A673 (cell line): ENCODE measurements at regions not wholly inside any gene's neighbourhood (a gene's known extent, or its start where the extent isn't known, plus 50 kb on each side); places are given as distances from the start of the nearest gene placed in this dataset.

Experiments used
- BruUV-seq: library from RNA; stranded (reverse); fragments of 400-500 nt; replicated peaks from 2 replicates; lab custom pipeline; 2021; lab: Mats Ljungman, UMichigan
- CTCF ChIA-PET: fragments of 300-600 bp; sonication (Branson Sonifier 250); formaldehyde crosslinking; loops from one replicate; lab custom pipeline; 2022; ENCODE audit warnings: antibody characterized with exemption; lab: Charles Lee
- POLR2A ChIA-PET: fragments of 300-600 bp; sonication (Branson Sonifier 250); formaldehyde crosslinking; loops from one replicate; lab custom pipeline; 2022; ENCODE audit warnings: antibody characterized with exemption; ENCODE audit not compliant: low non-redundant PET; lab: Charles Lee
- DNase-seq: peaks from one replicate; pipeline ENCODE4 v3.0.0-alpha.2; 2015; ENCODE audit warnings: low spot score
- H3K27ac ChIP-seq: fragments of 200-600 bp; sonication (generic); 2 replicates; pipeline ENCODE4 v1.5.1; 2016; ENCODE audit warnings: mixed run types, low read depth, mild to moderate bottlenecking, mixed read lengths, antibody characterized with exemption, low read length; ENCODE audit not compliant: poor library complexity, severe bottlenecking
- H3K27me3 ChIP-seq: fragments of 200-600 bp; sonication (generic); replicated peaks from 2 replicates; pipeline ENCODE4 v1.6.1; 2017; ENCODE audit warnings: mixed run types, low read depth, mild to moderate bottlenecking, mixed read lengths, antibody characterized with exemption, low read length; ENCODE audit not compliant: insufficient read depth, poor library complexity
- H3K36me3 ChIP-seq: fragments of 200-600 bp; sonication (generic); 2 replicates; pipeline ENCODE4 v1.6.1; 2016; ENCODE audit warnings: mixed run types, mild to moderate bottlenecking, mixed read lengths, antibody characterized with exemption, low read length; ENCODE audit not compliant: insufficient read depth, poor library complexity, severe bottlenecking
- H3K4me1 ChIP-seq: fragments of 200-600 bp; sonication (generic); 2 replicates; pipeline ENCODE4 v1.6.1; 2017; ENCODE audit warnings: mixed run types, mild to moderate bottlenecking, mixed read lengths, antibody characterized with exemption, low read length; ENCODE audit not compliant: insufficient read depth, poor library complexity, severe bottlenecking
- H3K4me3 ChIP-seq: fragments of 200-600 bp; sonication (generic); 2 replicates; pipeline ENCODE4 v1.5.1; 2016; ENCODE audit warnings: low read depth, mixed run types, mild to moderate bottlenecking, mixed read lengths, low read length; ENCODE audit not compliant: poor library complexity, severe bottlenecking
- H3K9me3 ChIP-seq: fragments of 200-600 bp; sonication (generic); 2 replicates; pipeline ENCODE4 v1.6.1; 2016; ENCODE audit warnings: mixed run types, low read depth, mild to moderate bottlenecking, mixed read lengths, antibody characterized with exemption, low read length; ENCODE audit not compliant: poor library complexity, severe bottlenecking
- CTCF ChIP-seq: fragments of 300-800, 200-600 bp; sonication (generic); conservative IDR thresholded peaks from 2 replicates; pipeline ENCODE4 v1.5.1; 2017; ENCODE audit warnings: low read depth, mild to moderate bottlenecking, antibody characterized with exemption, low read length, moderate library complexity, mixed read lengths
- EZH2 ChIP-seq: fragments of 200-600 bp; sonication (generic); IDR thresholded peaks from 2 replicates; pipeline ENCODE4 v1.6.1; 2017; ENCODE audit warnings: borderline replicate concordance, low read depth, mild to moderate bottlenecking, mixed read lengths, antibody characterized with exemption, low read length; ENCODE audit not compliant: poor library complexity, severe bottlenecking
- intact Hi-C: fragments of 100-400 bp; cut with micrococcal nuclease; formaldehyde crosslinking; loops from one replicate; pipeline ENCODE4 v1.10.0; 2022; ENCODE audit not compliant: unreplicated experiment

DNA sequence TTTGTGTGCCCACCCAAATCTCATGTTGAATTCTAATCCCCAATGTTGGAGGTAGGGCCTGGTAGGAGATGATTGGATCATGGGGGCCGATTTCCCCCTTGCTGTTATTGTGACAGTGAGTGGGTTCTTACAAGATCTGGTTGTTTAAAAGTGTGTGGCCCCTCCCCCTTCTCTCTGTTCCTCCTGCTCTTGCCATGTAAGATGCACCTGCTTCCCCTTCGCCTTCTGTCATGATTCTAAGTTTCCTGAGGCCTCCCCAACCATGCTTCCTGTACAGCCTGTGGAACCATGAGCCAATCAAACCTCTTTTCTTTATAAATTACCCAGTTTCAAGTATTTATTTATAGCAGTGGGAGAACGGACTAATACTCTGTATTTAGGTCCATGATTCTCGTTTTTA is 588.1 kb downstream of the DCDC2C start:
- DNase-seq: no peak
- no peaks in the 10 kb centered on the region for H3K9me3 ChIP-seq
- ChIA-PET POLR2A (no interaction called here), CTCF (no interaction called here)
- no peak overlapping the region for H3K27ac ChIP-seq
- intact Hi-C loops: no loop called here
- H3K36me3 ChIP-seq: no peaks in the 10 kb centered on the region
- TF ChIP-seq CTCF (no peak), EZH2 (no peak)
- no peaks in the 10 kb centered on the region for H3K4me1 ChIP-seq
- H3K27me3 ChIP-seq: no peaks in the 10 kb centered on the region
- no peak overlapping the region for H3K4me3 ChIP-seq
- BruUV-seq: no TSS peak

DNA sequence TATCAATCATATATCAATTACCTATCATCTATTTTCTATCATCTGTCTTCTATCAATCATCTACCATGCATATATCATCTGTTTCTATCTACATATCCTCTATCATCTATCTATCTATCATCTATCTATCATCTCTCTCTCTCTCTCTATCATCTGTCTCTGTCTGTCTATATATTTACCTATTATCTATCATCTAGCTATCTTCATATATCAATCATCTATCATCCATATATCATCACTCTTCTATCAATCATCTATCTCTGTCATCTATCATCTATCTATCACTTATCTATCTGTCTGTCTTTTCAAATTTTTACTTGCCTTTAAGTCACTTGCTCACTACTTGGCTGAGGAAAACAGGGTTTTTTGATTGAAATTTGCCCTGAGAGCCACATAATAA is 592.3 kb downstream of the DCDC2C start:
- H3K4me3 ChIP-seq: no peak overlapping the region
- intact Hi-C loops: no loop called here
- TF ChIP-seq EZH2 (no peak), CTCF (no peak)
- ChIA-PET CTCF (no interaction called here), POLR2A (no interaction called here)
- H3K27ac ChIP-seq: no peak overlapping the region
- no peaks in the 10 kb centered on the region for H3K4me1 ChIP-seq
- DNase-seq: no peak
- no TSS peak for BruUV-seq
- no peaks in the 10 kb centered on the region for H3K9me3 ChIP-seq
- H3K36me3 ChIP-seq: no peaks in the 10 kb centered on the region
- no peaks in the 10 kb centered on the region for H3K27me3 ChIP-seq

GRCh38 chr2:4300616-4301015 is 597.2 kb downstream of the DCDC2C start:
- no peaks in the 10 kb centered on the region for H3K9me3 ChIP-seq
- no peak for TF ChIP-seq CTCF
- no peak for TF ChIP-seq EZH2
- H3K36me3 ChIP-seq: no peaks in the 10 kb centered on the region
- POLR2A ChIA-PET: no interaction called here
- no peak overlapping the region for H3K27ac ChIP-seq
- H3K27me3 ChIP-seq: no peaks in the 10 kb centered on the region
- no peak overlapping the region for H3K4me3 ChIP-seq
- CTCF ChIA-PET: no interaction called here
- no peak for DNase-seq
- BruUV-seq: no TSS peak
- no peaks in the 10 kb centered on the region for H3K4me1 ChIP-seq
- intact Hi-C loops: no loop called here
